Activated CD8-positive, alpha-beta memory T cell treated with anti-CD3 and anti-CD28 coated beads, Interleukin-2, amount 10 ng/mL, durations not matched to agents 7 days and 5 days (primary cell): ENCODE measurements at regions not wholly inside any gene's neighbourhood (a gene's known extent, or its start where the extent isn't known, plus 50 kb on each side); places are given as distances from the start of the nearest gene placed in this dataset.

Experiments
- ATAC-seq: fragments of 150-1000 bp; cut with Tn5 transposase; one replicate; pipeline ENCODE4 v1.10.0; 2021; ENCODE audit warnings: moderate library complexity
- CTCF ChIA-PET: fragments of 350-600 bp; sonication (Branson Sonifier 250); formaldehyde crosslinking; loops from one replicate; lab custom pipeline; 2021; ENCODE audit warnings: antibody characterized with exemption; lab: Charles Lee
- DNase-seq: peaks from one replicate; pipeline ENCODE4 v3.0.0-alpha.2; 2020
- H3K27ac Mint-ChIP-seq: one replicate; pipeline ENCODE4 v1.8.0; 2021; ENCODE audit warnings: mild to moderate bottlenecking, mixed read lengths
- H3K27me3 Mint-ChIP-seq: one replicate; pipeline ENCODE4 v1.8.0; 2021; ENCODE audit warnings: mixed read lengths
- H3K36me3 Mint-ChIP-seq: one replicate; pipeline ENCODE4 v1.8.0; 2021; ENCODE audit warnings: mild to moderate bottlenecking, mixed read lengths
- H3K4me1 Mint-ChIP-seq: one replicate; pipeline ENCODE4 v1.8.0; 2021; ENCODE audit warnings: mixed read lengths
- H3K4me3 Mint-ChIP-seq: one replicate; pipeline ENCODE4 v1.8.0; 2021; ENCODE audit warnings: mild to moderate bottlenecking, moderate library complexity, mixed read lengths
- H3K9me3 Mint-ChIP-seq: one replicate; pipeline ENCODE4 v1.8.0; 2022; ENCODE audit warnings: low read depth, mixed read lengths

GRCh38 chr13:87035526-87035925, 635.6 kb upstream of the SLITRK5 start:
- Mint-ChIP-seq H3K9me3 (peaks cover 7% of the 10 kb centered on the region), H3K4me3 (no peak overlapping the region), H3K27ac (no peak overlapping the region), H3K27me3 (no peaks in the 10 kb centered on the region), H3K4me1 (no peaks in the 10 kb centered on the region), H3K36me3 (no peaks in the 10 kb centered on the region)
- CTCF ChIA-PET, result no interaction called here
- no peak for DNase-seq
- no peak for ATAC-seq

- Mint-ChIP-seq H3K4me3 (no peak overlapping the region), H3K4me1 (no peaks in the 10 kb centered on the region), H3K36me3 (no peaks in the 10 kb centered on the region), H3K9me3 (peaks cover 8% of the 10 kb centered on the region), H3K27me3 (no peaks in the 10 kb centered on the region), H3K27ac (no peak overlapping the region)
- CTCF ChIA-PET, result no interaction called here
- DNase-seq, result no peak
- no peak for ATAC-seq
Observed at GRCh38 chr13:87042946-87043345, 628.2 kb upstream of the SLITRK5 start.

GRCh38 chr13:87052731-87053130, 618.4 kb upstream of the SLITRK5 start:
- CTCF ChIA-PET, result no interaction called here
- Mint-ChIP-seq H3K9me3 (peaks cover 12% of the 10 kb centered on the region), H3K27ac (no peak overlapping the region), H3K27me3 (no peaks in the 10 kb centered on the region), H3K4me1 (no peaks in the 10 kb centered on the region), H3K4me3 (no peak overlapping the region), H3K36me3 (no peaks in the 10 kb centered on the region)
- ATAC-seq, result no peak
- DNase-seq, result no peak

- Mint-ChIP-seq H3K4me1 (no peaks in the 10 kb centered on the region), H3K36me3 (no peaks in the 10 kb centered on the region)
- ATAC-seq, result no peak
Observed at GRCh38 chr13:87057807-87058520, 613.2 kb upstream of the SLITRK5 start.

GRCh38 chr13:87058786-87059329, 612.3 kb upstream of the SLITRK5 start:
- H3K4me3 Mint-ChIP-seq, result no peak overlapping the region
- H3K36me3 Mint-ChIP-seq, result no peaks in the 10 kb centered on the region
- H3K9me3 Mint-ChIP-seq, result peaks cover 4% of the 10 kb centered on the region
- no peaks in the 10 kb centered on the region for H3K4me1 Mint-ChIP-seq
- DNase-seq, result no peak
- H3K27me3 Mint-ChIP-seq, result no peaks in the 10 kb centered on the region
- no peak overlapping the region for H3K27ac Mint-ChIP-seq
- CTCF ChIA-PET, result no interaction called here
- no peak for ATAC-seq

More at GRCh38 chr13:87057807-87058520, 613.2 kb upstream of the SLITRK5 start:
- CTCF ChIA-PET, result no interaction called here
- Mint-ChIP-seq H3K27ac (no peak overlapping the region), H3K27me3 (no peaks in the 10 kb centered on the region), H3K9me3 (peaks cover 7% of the 10 kb centered on the region), H3K4me3 (no peak overlapping the region)
- DNase-seq, result no peak

- no peak for DNase-seq
- H3K4me3 Mint-ChIP-seq, result no peak overlapping the region
- no peaks in the 10 kb centered on the region for H3K27me3 Mint-ChIP-seq
- CTCF ChIA-PET, result no interaction called here
- H3K27ac Mint-ChIP-seq, result no peak overlapping the region
- no peaks in the 10 kb centered on the region for H3K4me1 Mint-ChIP-seq
- no peaks in the 10 kb centered on the region for H3K36me3 Mint-ChIP-seq
- no peak for ATAC-seq
- H3K9me3 Mint-ChIP-seq, result peaks cover 5% of the 10 kb centered on the region
Observed at GRCh38 chr13:87078947-87079795, 592.0 kb upstream of the SLITRK5 start.

GRCh38 chr13:87080100-87080779, 590.9 kb upstream of the SLITRK5 start:
- no peak overlapping the region for H3K27ac Mint-ChIP-seq
- H3K9me3 Mint-ChIP-seq, result peaks cover 10% of the 10 kb centered on the region
- CTCF ChIA-PET, result no interaction called here
- no peak for DNase-seq
- no peaks in the 10 kb centered on the region for H3K27me3 Mint-ChIP-seq
- no peak overlapping the region for H3K4me3 Mint-ChIP-seq
- no peaks in the 10 kb centered on the region for H3K36me3 Mint-ChIP-seq
- no peaks in the 10 kb centered on the region for H3K4me1 Mint-ChIP-seq
- no peak for ATAC-seq

- DNase-seq, result no peak
- no peaks in the 10 kb centered on the region for H3K4me1 Mint-ChIP-seq
- H3K4me3 Mint-ChIP-seq, result no peak overlapping the region
- no peak for ATAC-seq
- CTCF ChIA-PET, result no interaction called here
- H3K9me3 Mint-ChIP-seq, result peaks cover 12% of the 10 kb centered on the region
- H3K36me3 Mint-ChIP-seq, result no peaks in the 10 kb centered on the region
- H3K27me3 Mint-ChIP-seq, result no peaks in the 10 kb centered on the region
- no peak overlapping the region for H3K27ac Mint-ChIP-seq
Observed at GRCh38 chr13:87084192-87084591, 587.0 kb upstream of the SLITRK5 start.

GRCh38 chr13:87087741-87088140, 583.4 kb upstream of the SLITRK5 start:
- ATAC-seq, result no peak
- Mint-ChIP-seq H3K27me3 (no peaks in the 10 kb centered on the region), H3K27ac (no peak overlapping the region), H3K4me3 (no peak overlapping the region), H3K9me3 (peaks cover 7% of the 10 kb centered on the region), H3K4me1 (no peaks in the 10 kb centered on the region), H3K36me3 (no peaks in the 10 kb centered on the region)
- CTCF ChIA-PET, result no interaction called here
- no peak for DNase-seq

- Mint-ChIP-seq H3K4me3 (no peak overlapping the region), H3K9me3 (peaks cover 5% of the 10 kb centered on the region), H3K27ac (no peak overlapping the region), H3K36me3 (no peaks in the 10 kb centered on the region), H3K27me3 (no peaks in the 10 kb centered on the region), H3K4me1 (no peaks in the 10 kb centered on the region)
- CTCF ChIA-PET, result no interaction called here
- DNase-seq, result no peak
- no peak for ATAC-seq
Observed at GRCh38 chr13:87089391-87089790, 581.8 kb upstream of the SLITRK5 start.

GRCh38 chr13:87093399-87093798, 577.8 kb upstream of the SLITRK5 start:
- peaks cover 3% of the 10 kb centered on the region for H3K9me3 Mint-ChIP-seq
- CTCF ChIA-PET, result no interaction called here
- no peaks in the 10 kb centered on the region for H3K27me3 Mint-ChIP-seq
- no peak overlapping the region for H3K27ac Mint-ChIP-seq
- no peak overlapping the region for H3K4me3 Mint-ChIP-seq
- ATAC-seq (no peak), DNase-seq (no peak)
- H3K36me3 Mint-ChIP-seq, result no peaks in the 10 kb centered on the region
- H3K4me1 Mint-ChIP-seq, result no peaks in the 10 kb centered on the region

GRCh38 chr13:87094646-87095045, 576.5 kb upstream of the SLITRK5 start:
- Mint-ChIP-seq H3K36me3 (no peaks in the 10 kb centered on the region), H3K4me1 (no peaks in the 10 kb centered on the region), H3K9me3 (peaks cover 3% of the 10 kb centered on the region), H3K27me3 (no peaks in the 10 kb centered on the region), H3K4me3 (no peak overlapping the region), H3K27ac (no peak overlapping the region)
- DNase-seq (no peak), ATAC-seq (no peak)
- CTCF ChIA-PET, result no interaction called here

GRCh38 chr13:87100431-87100830, 570.7 kb upstream of the SLITRK5 start:
- Mint-ChIP-seq H3K27me3 (no peaks in the 10 kb centered on the region), H3K36me3 (no peaks in the 10 kb centered on the region), H3K27ac (no peak overlapping the region), H3K4me1 (no peaks in the 10 kb centered on the region), H3K9me3 (no peaks in the 10 kb centered on the region), H3K4me3 (no peak overlapping the region)
- CTCF ChIA-PET, result no interaction called here
- ATAC-seq (no peak), DNase-seq (no peak)
